OCI-LY7 (cell line): ENCODE measurements at regions not wholly inside any gene's neighbourhood (a gene's known extent, or its start where the extent isn't known, plus 50 kb on each side); places are given as distances from the start of the nearest gene placed in this dataset.
"Not testable (repeated sequence)": the region's sequence is repeated elsewhere in the genome, so short reads cannot be mapped to it uniquely, and the experiment has no call there.

Source experiments
- BruUV-seq: library from RNA; stranded (reverse); fragments of 400-500 nt; replicated peaks from 2 replicates; lab custom pipeline; 2021; lab: Mats Ljungman, UMichigan
- CTCF ChIA-PET: fragments of 300-600 bp; sonication (Branson Sonifier 250); formaldehyde crosslinking; loops from one replicate; lab custom pipeline; 2022; ENCODE audit warnings: antibody characterized with exemption; ENCODE audit not compliant: unreplicated experiment; lab: Charles Lee
- POLR2A ChIA-PET: fragments of 300-600 bp; sonication (Branson Sonifier 250); formaldehyde crosslinking; loops from one replicate; lab custom pipeline; 2022; ENCODE audit warnings: antibody characterized with exemption; lab: Charles Lee
- DNase-seq: peaks from one replicate; pipeline ENCODE4 v3.0.0-alpha.2; 2015; ENCODE audit warnings: low spot score
- H2AFZ ChIP-seq: fragments of 200-600 bp; sonication (generic), shearing (Covaris generic); 2 replicates; pipeline ENCODE4 v1.6.1; 2014; ENCODE audit warnings: mild to moderate bottlenecking, antibody characterized with exemption, low read length, moderate library complexity
- H3K27ac ChIP-seq: fragments of 200-600 bp; sonication (generic); 2 replicates; pipeline ENCODE4 v1.5.1; 2014; ENCODE audit warnings: mixed run types, low read depth, mild to moderate bottlenecking, moderate library complexity, low read length, inconsistent platforms; ENCODE audit not compliant: poor library complexity, severe bottlenecking
- H3K36me3 ChIP-seq: fragments of 200-600 bp; sonication (generic); 2 replicates; pipeline ENCODE4 v1.6.1; 2014; ENCODE audit warnings: mild to moderate bottlenecking, antibody characterized with exemption, low read length, moderate library complexity, mixed read lengths; ENCODE audit not compliant: insufficient read depth
- H3K4me1 ChIP-seq: fragments of 200-600 bp; sonication (generic); 2 replicates; pipeline ENCODE4 v1.5.1; 2014; ENCODE audit warnings: mild to moderate bottlenecking, low read length; ENCODE audit not compliant: insufficient read depth, poor library complexity, severe bottlenecking
- H3K4me2 ChIP-seq: fragments of 200-600 bp; sonication (generic); 2 replicates; pipeline ENCODE4 v1.6.1; 2014; ENCODE audit warnings: mild to moderate bottlenecking, low read length
- H3K4me3 ChIP-seq: fragments of 200-600 bp; sonication (generic); 2 replicates; pipeline ENCODE4 v1.5.1; 2014; ENCODE audit warnings: mild to moderate bottlenecking, low read depth, low read length; ENCODE audit not compliant: poor library complexity, severe bottlenecking
- H3K79me2 ChIP-seq: fragments of 200-600 bp; sonication (generic); 2 replicates; pipeline ENCODE4 v1.6.1; 2016; ENCODE audit warnings: low read depth, mild to moderate bottlenecking, low read length, moderate library complexity, mixed read lengths; ENCODE audit not compliant: insufficient read depth
- H3K9me2 ChIP-seq: fragments of 200-600 bp; sonication (generic); 2 replicates; pipeline ENCODE4 v1.6.1; 2016; ENCODE audit warnings: mild to moderate bottlenecking, low read length, mixed read lengths; ENCODE audit not compliant: insufficient read depth
- H3K9me3 ChIP-seq: fragments of 200-600 bp; sonication (generic); 2 replicates; pipeline ENCODE4 v1.6.1; 2014; ENCODE audit warnings: mild to moderate bottlenecking, mixed run types, low read length, mixed read lengths
- H4K20me1 ChIP-seq: fragments of 200-600 bp; sonication (generic); 2 replicates; pipeline ENCODE4 v1.6.1; 2014; ENCODE audit warnings: mild to moderate bottlenecking, antibody characterized with exemption, low read length, moderate library complexity, mixed read lengths; ENCODE audit not compliant: insufficient read depth
- intact Hi-C: fragments of 100-400 bp; cut with micrococcal nuclease; formaldehyde crosslinking; loops from one replicate; pipeline ENCODE4 v1.10.0; 2022; ENCODE audit not compliant: unreplicated experiment

DNA sequence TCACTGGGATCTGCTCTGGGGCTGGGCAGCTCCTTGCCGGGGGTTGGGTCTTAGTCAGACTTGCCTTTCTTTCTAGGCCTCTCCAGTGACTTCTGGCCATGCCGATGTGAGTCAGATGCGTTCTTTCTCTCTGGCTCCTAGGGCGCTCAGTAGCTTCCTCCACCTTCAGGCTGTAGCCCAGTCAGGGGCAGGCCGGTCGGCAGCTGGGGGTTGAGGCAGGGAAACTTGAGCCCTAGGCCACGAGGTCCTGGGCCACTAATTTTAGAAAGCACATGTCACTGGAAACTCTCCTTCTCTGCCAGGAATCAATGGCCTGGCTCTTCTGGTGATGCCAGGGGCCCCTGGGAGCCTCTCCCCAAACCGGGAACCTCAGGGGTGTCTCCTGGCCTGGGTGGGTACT lies 192.4 kb upstream of the TP53TG3 start:
- H3K9me2 ChIP-seq, intact Hi-C loops, H3K79me2 ChIP-seq, H3K4me2 ChIP-seq, H3K4me3 ChIP-seq, H3K27ac ChIP-seq, H2AFZ ChIP-seq, H3K4me1 ChIP-seq, CTCF ChIA-PET, H4K20me1 ChIP-seq, DNase-seq, H3K9me3 ChIP-seq, POLR2A ChIA-PET, BruUV-seq, H3K36me3 ChIP-seq: not testable (repeated sequence)

DNA sequence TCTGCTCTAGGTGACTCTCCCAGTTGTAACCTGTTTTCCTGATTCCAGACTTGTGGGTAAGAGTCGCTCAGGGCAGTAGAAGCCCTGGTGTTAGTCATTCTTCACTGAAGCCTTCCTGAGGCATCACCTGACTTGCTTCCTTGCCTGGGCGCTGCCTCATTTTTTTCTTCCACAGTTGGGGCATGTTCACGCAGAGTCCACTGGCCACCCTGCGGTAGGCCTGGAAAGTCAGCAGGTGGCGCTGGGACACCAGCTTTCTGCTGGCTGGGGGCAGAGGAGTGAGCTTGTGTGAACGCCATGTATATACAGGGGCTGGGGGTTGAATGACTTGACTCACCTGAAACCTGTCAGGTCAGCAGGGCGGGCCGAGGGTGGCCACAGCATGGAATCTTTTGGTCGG lies 189.3 kb upstream of the TP53TG3 start:
- H3K4me3 ChIP-seq, H3K9me2 ChIP-seq, intact Hi-C loops, H3K79me2 ChIP-seq, H3K4me2 ChIP-seq, H3K9me3 ChIP-seq, POLR2A ChIA-PET, CTCF ChIA-PET, H3K4me1 ChIP-seq, H3K36me3 ChIP-seq, BruUV-seq, H4K20me1 ChIP-seq, H3K27ac ChIP-seq, DNase-seq, H2AFZ ChIP-seq: not testable (repeated sequence)

DNA sequence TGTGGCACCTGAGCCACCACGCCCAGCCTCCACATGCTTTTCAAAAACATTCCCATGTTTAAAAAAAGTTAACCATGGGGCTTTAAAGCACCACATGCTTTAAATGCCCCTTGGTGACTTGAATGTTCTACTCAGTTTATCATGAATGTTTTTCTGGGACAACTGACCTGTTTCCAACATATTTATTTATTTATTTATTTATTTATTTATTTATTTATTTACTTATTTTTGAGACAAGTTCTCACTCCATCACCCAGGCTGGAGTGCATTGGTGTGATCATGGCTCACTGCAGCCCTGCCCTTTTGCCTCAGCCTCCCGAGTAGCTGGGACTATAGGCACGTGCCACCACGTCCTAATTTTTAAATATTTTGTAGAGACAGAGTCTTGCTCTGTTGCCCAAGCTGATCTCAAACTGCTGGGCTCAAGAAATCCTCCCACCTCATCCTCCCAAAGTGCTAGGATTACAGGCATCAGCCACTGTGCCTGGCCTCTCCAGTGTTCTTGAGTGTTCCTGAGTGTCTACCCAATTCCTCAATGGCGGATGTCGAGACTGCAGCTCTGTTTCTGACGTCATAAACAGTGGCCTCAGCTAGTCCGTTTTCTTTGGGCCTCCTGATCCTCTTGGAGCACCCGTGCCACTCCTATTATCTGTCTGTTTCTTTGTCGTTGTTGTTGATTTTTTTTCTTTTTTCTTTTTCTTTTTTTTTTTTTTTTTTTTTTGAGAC lies 185.7 kb upstream of the TP53TG3 start:
- POLR2A ChIA-PET, H3K9me3 ChIP-seq, H3K4me3 ChIP-seq, CTCF ChIA-PET, H3K36me3 ChIP-seq, H2AFZ ChIP-seq, intact Hi-C loops, H3K4me1 ChIP-seq, H4K20me1 ChIP-seq, H3K9me2 ChIP-seq, H3K27ac ChIP-seq, H3K79me2 ChIP-seq, H3K4me2 ChIP-seq, DNase-seq, BruUV-seq: not testable (repeated sequence)

DNA sequence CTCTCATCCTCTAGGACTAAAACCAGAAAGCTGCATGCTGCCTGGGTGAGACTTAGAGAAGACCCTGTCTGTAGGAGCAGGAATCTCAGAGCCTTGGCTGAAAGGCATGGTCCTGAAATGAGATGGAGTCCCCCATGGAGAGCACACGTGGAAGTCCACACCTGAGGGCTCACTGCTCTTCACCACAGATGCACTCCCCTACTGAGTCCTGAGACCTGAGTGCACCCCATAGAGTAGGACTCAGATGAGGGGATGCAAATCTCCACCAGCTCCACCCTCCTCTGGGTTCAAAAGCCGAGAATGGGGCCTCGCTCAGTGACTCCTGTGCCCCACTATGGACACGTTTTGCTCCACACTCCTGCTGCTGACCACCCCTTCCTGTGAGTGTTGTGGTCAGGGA lies 171.4 kb upstream of the TP53TG3 start:
- H3K4me3 ChIP-seq, H3K9me3 ChIP-seq, BruUV-seq, POLR2A ChIA-PET, H3K27ac ChIP-seq, CTCF ChIA-PET, H3K79me2 ChIP-seq, H2AFZ ChIP-seq, H3K9me2 ChIP-seq, H3K36me3 ChIP-seq, H3K4me2 ChIP-seq, intact Hi-C loops, H3K4me1 ChIP-seq, H4K20me1 ChIP-seq, DNase-seq: not testable (repeated sequence)

DNA sequence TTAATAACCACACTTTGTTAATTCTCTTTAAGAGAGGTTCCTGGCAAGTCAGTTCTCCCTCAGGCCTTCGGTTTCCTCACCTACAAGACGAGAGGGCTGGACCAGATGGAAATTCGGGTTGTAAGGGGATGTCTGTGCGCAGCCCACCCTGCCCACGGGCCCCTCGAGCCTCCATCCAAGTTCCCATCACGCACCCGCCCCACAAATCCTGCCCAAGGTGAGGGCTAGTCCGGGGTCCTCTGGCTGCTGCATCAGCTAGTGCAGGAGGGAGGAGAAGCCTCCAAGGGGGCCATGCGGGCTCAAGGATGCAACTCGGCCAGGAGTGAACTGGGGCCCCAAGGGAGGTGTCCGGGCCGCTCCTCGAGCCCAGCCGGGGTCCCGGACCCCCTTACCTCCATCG lies 169.6 kb upstream of the TP53TG3 start:
- POLR2A ChIA-PET, intact Hi-C loops, H3K9me2 ChIP-seq, H4K20me1 ChIP-seq, H3K4me1 ChIP-seq, H3K9me3 ChIP-seq, H3K27ac ChIP-seq, BruUV-seq, DNase-seq, H3K4me3 ChIP-seq, CTCF ChIA-PET, H2AFZ ChIP-seq, H3K36me3 ChIP-seq, H3K4me2 ChIP-seq, H3K79me2 ChIP-seq: not testable (repeated sequence)

DNA sequence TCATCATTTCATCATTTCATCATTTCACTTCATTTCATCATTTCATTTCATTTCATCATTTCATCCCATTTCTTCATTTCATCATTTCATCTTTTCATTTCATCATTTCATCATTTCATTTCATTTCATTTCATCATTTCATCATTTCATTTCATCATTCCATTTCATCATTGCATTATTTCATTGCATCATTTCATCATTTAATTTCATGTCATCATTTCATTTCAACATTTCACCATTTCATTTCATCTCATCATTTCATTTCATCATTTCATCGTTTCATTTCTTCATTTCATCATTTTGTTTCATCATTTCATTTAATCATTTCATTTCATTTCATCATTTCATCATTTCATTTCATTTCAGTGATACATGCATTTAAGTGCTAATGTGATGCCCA lies 166.9 kb upstream of the TP53TG3 start:
- H3K27ac ChIP-seq, H3K4me1 ChIP-seq, H3K36me3 ChIP-seq, H3K9me2 ChIP-seq, POLR2A ChIA-PET, BruUV-seq, DNase-seq, H4K20me1 ChIP-seq, H3K4me2 ChIP-seq, intact Hi-C loops, H2AFZ ChIP-seq, H3K79me2 ChIP-seq, H3K9me3 ChIP-seq, CTCF ChIA-PET, H3K4me3 ChIP-seq: not testable (repeated sequence)
